ENCODE measurements at regions not wholly inside any gene's neighbourhood (a gene's known extent, or its start where the extent isn't known, plus 50 kb on each side); places are given as distances from the start of the nearest gene placed in this dataset.

GRCh38 chr7:47651355-47652317 is 69.7 kb upstream of the TNS3 start:
- Histone ChIP-seq H3K9me3 (no peaks in the 10 kb centered on the region), H3K4me2 (peak overlapping the region; percentile 39; the same call in 1 of the 2 replicates), H3K9ac (peak overlapping the region; percentile 75), H3F3A (replicated peaks; ENCODE audit: insufficient read depth) (peaks cover 25% of the 10 kb centered on the region), H4K20me1 (ENCODE audit: insufficient read depth) (no peaks in the 10 kb centered on the region), H3K9me2 (no peaks in the 10 kb centered on the region), H3K36me3 (replicated peaks in 1 of 2; ENCODE audit: control insufficient read depth in 1 of 2, insufficient read depth in 2 of 2, low read length in 1 of 2) (no peaks in the 10 kb centered on the region), H3K79me2 (ENCODE audit: insufficient read depth) (no peaks in the 10 kb centered on the region), H2AFZ (ENCODE audit: low read depth) (no peak overlapping the region), H3K4me3 (ENCODE audit: low read depth in 2 of 2, low read length in 1 of 2) (no peak overlapping the region), H3K4me1 (ENCODE audit: control insufficient read depth in 1 of 2, insufficient read depth in 2 of 2, low read depth in 1 of 2, low read length in 1 of 2) (peaks cover 11 to 25% of the 10 kb centered on the region in 2 experiments; a peak in 3 of 4 replicates), H3K27ac (ENCODE audit: low read depth in 2 of 2, low read length in 1 of 2) (peak overlapping the region; percentile 48 to 99; a peak in 3 of 4 replicates), H3K27me3 (ENCODE audit: insufficient read depth) (no peaks in the 10 kb centered on the region)
- POLR2A ChIA-PET, result no interaction called here
- CTCF ChIA-PET, result interaction anchor here (1.1 kb wide), 1 partner anchor 12 kb away, joined by 3 read pairs; no protein-coding TSS in a partner anchor
- TF ChIP-seq FOSL2 (IDR thresholded peaks at IDR 0.05; ENCODE audit: borderline replicate concordance, low read depth) (peak; percentile 94), TCF12 (IDR thresholded peaks at IDR 0.05) (peak; percentile 93), POLR2AphosphoS5 (IDR thresholded peaks at IDR 0.05; ENCODE audit: low read depth, low read length) (peak; percentile 79; the same call in 1 of the 2 replicates), EP300 (IDR thresholded peaks at IDR 0.05; ENCODE audit: borderline replicate concordance in 1 of 2, low read depth in 1 of 2, low read length in 1 of 2) (peak; percentile 20 to 94; a peak in 2 of 4 replicates), JUND (IDR thresholded peaks at IDR 0.05) (peak; percentile 96), MEF2A (IDR thresholded peaks at IDR 0.05; ENCODE audit: borderline replicate concordance, low read depth) (peak; percentile 86; the same call in 1 of the 2 replicates), REST (IDR thresholded peaks at IDR 0.05; ENCODE audit: low read depth, low read length) (0 out of 2 replicates have a peak, but pooled peaks have one; percentile 5), PBX3 (IDR thresholded peaks at IDR 0.05) (peak; percentile 91), TEAD4 (IDR thresholded peaks at IDR 0.05; ENCODE audit: borderline replicate concordance, insufficient read depth) (peak; percentile 89), NFIC (IDR thresholded peaks at IDR 0.05; ENCODE audit: borderline replicate concordance) (peak; percentile 68; the same call in 1 of the 2 replicates), MAX (IDR thresholded peaks at IDR 0.05; ENCODE audit: low read depth) (peak; percentile 72), RXRA (IDR thresholded peaks at IDR 0.05; ENCODE audit: borderline replicate concordance, low read depth) (peak; percentile 85; the same call in 1 of the 2 replicates), YY1 (IDR thresholded peaks at IDR 0.05; ENCODE audit: low read depth) (no peak), IRF3 (IDR thresholded peaks at IDR 0.05; ENCODE audit: low read depth, low read length) (no peak), USF1 (IDR thresholded peaks at IDR 0.05; ENCODE audit: borderline replicate concordance, low read depth) (no peak), GATA2 (CRISPR knock-in tag; IDR thresholded peaks at IDR 0.05) (no peak), FOXM1 (IDR thresholded peaks at IDR 0.05; ENCODE audit: low read depth) (peak; percentile 71; the same call in 1 of the 2 replicates)
- WGBS (ENCODE audit: low lambda C conversion rate), result 58% methylated on average over 11 of the region's 11 CpGs
- DNase-seq, result no peak

Data from SK-N-SH (cell line).